ENCODE measurements at regions not wholly inside any gene's neighbourhood (a gene's known extent, or its start where the extent isn't known, plus 50 kb on each side); places are given as distances from the start of the nearest gene placed in this dataset.

DNA sequence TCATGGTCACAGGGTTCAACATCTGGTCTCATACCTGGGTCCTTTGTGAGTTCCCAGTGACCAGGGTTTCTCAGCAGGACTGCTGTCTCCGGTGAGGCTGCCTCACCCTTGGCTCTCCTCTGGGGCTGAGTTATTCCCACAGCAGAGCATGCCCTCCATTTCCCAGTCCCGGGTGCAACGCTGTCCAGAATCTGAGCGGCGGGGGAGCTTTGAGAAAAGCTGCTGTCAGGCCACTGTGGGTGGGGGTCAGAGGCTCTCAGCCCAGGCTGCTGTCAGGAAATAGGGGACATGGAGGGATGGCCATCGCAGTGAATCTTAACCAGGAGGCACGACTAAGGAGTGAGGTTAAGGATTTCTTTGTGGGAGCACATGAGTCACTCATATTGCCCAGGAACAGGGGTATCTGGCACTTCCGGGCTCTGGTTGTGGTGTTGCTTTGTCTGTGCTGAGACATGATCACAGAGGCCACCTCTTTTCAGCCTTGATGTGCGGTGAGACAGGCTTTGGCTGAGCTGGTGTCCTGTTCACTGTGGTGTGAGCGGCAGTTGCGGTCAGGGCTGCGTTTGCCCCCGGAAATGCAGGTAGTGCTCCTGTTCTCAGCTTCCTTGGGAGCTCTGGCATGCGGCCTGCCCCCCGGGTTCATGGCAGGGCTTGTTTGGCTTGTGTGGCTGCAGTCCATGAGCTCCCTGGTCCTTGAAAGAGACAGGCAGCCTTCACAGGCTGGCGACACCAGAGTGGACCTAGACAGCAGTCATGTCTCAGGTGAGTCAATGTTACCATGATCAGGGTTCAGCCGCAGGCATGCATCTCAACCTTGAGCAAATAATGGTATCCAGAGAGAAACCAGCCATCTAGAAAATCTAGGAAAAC, 310.7 kb upstream of the MYT1L start:
- TF ChIP-seq CTCF (IDR thresholded peaks at IDR 0.05 in 2 of 3, conservative IDR thresholded peaks at IDR 0.05 in 1 of 3; ENCODE audit: borderline replicate concordance in 1 of 3, insufficient read depth in 1 of 3, low read depth in 2 of 3, low read length in 2 of 3), result no peak
- no peak for TF ChIP-seq JUND (IDR thresholded peaks at IDR 0.05)

Data from HCT116 (cell line).